ENCODE measurements at regions not wholly inside any gene's neighbourhood (a gene's known extent, or its start where the extent isn't known, plus 50 kb on each side); places are given as distances from the start of the nearest gene placed in this dataset.

- TF ChIP-seq CTCF (conservative IDR thresholded peaks at IDR 0.05) (no peak), EZH2 (IDR thresholded peaks at IDR 0.05; ENCODE audit: low read depth) (no peak)
These were observed 171.2 kb upstream of the CIBAR2 start for GRCh38 chr16:85283305-85284050.

Measured in PC-9 (cell line).